Posterior cingulate gyrus (tissue), 11 donors: ENCODE measurements at regions not wholly inside any gene's neighbourhood (a gene's known extent, or its start where the extent isn't known, plus 50 kb on each side); places are given as distances from the start of the nearest gene placed in this dataset.
"Not testable (repeated sequence)": the region's sequence is repeated elsewhere in the genome, so short reads cannot be mapped to it uniquely, and the experiment has no call there.

Experiments used
- DNase-seq, 10 donors: peaks; one replicate each; pipeline versions ENCODE4 v3.0.0 to v3.0.0-alpha.2; 2020 to 2021; ENCODE audit warnings: mixed read lengths in 3 of 10
- intact Hi-C: fragments of 100-400 bp; cut with DNase I; formaldehyde crosslinking; loops from one replicate; pipeline ENCODE4 v1.15.1; 2023

DNA sequence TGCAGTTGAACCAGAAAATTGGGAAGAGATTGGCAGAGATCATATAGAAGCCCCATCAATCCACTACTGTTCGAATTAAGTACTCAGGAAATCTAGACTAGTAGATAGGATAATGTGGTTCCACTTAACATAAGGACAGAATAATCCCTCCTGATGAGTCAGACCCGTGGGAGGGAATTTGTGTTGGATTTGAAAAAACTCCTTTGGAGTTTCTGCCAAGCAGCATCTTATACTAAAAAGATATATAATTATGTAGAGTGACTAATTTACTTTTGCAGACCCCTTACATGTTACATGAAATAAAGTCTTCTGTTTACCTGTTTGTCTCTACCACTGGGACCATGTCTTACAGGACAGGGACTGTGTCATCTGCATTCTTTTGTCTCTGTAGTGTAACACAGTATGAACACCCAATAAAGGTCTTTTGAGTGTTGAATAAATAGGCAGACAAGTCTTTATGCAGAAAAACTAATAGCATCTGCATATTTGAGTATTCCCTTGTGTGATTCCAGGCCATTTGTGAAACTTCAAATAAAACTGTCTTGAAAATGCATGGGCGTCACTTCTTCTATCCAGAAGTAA is 122.6 kb upstream of the DNAJC10 start:
- DNase-seq: no peak
- intact Hi-C loops: no loop called here

DNA sequence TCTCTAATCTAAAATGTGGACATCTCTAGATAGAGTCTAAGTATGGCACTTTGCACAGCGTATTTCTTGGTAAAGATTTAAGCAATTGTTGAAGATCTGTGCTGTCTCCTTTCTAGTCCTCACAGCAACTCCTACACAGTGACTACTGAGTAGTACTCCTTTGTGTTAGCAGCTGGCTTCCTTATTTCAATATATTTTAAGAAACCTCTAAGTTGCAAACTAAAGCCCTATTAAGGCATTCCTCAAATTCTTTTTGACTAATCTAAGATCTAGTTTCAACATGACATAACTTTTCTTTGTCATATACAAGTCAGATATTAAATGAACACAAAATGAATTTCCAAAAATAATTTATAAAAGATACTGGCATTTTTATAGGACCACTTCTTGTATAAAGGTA is 121.8 kb upstream of the DNAJC10 start:
- intact Hi-C loops: no loop called here

GRCh38 chr2:182595650-182596049 is 120.4 kb upstream of the DNAJC10 start:
- DNase-seq: no peak

More for the DNA sequence above, 121.8 kb upstream of the DNAJC10 start:
- DNase-seq: no peak

DNA sequence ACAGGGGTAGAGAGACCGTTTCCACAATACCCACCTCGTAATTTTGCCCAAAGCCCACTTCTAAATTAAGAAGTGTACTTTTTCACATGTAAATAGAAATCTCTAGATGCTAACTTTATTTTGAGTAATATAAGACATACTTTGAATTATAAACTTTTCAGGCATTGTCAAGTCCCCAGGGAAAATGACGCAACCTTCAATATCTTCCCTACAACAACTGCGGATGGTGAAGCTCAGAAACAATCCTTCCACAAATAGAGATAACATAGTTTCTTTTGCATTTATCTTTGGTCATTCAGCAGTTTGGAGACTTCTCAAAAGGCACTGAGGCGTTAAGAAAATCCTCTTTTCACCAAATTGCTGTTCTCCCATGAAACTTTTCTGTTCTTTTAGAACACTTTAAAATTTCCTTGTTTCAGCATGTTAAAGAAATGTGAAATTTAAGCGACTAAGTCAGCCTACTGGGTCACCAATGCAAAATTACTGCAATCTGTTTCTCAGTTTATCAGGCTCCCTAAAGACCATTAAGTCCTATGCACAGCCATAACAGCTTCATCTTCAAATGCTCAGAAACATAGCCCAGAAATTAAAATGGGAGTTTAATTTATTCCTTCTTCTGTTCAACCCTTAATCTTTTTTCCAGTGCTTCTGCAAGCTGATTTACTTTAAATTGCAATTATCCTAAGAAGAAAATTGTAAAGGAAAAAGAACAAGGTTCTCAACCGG is 118.3 kb upstream of the DNAJC10 start:
- intact Hi-C loops: no loop called here
- no peak for DNase-seq

More at GRCh38 chr2:182595650-182596049, 120.4 kb upstream of the DNAJC10 start:
- intact Hi-C loops: no loop called here

- DNase-seq: no peak
- intact Hi-C loops: no loop called here
These were observed 117.4 kb upstream of the DNAJC10 start for GRCh38 chr2:182598626-182599025.

- no peak for DNase-seq
- intact Hi-C loops: no loop called here
These were observed 110.9 kb upstream of the DNAJC10 start for GRCh38 chr2:182605166-182605565.

- intact Hi-C loops: no loop called here
These were observed 109.1 kb upstream of the DNAJC10 start for GRCh38 chr2:182606728-182607681.

DNA sequence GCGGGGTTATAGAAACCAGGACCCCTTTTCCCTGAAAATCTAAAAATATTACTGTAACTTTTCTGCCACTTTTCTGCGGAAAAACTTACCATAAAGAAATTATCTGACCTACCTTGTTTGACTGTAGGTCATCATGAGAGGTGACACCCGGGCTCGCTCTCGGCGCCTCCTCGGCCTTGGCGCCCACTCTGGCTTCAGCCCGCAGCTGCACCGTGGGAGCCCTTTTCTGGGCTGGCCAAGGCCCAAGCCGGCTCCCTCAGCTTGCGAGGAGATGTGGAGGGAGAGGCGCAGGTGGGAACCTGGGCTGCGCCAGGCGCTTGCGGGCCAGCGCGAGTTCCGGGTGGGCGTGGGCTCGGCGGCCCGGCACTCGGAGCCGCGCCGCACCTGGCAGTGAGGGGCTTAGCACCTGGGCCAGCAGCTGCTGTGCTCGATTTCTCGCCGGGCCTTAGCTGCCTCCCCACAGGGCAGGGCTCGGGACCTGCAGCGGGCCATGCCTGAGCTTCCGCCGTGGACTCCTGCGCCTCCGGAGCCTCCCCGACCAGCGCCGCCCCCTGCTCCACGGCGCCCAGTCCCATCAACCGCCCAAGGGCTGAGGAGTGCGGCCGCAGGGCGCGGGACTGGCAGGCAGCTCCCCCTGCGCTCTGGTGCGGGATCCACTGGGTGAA is 107.7 kb upstream of the DNAJC10 start:
- intact Hi-C loops: no loop called here
- DNase-seq: peak in 3 of 10 donors; percentile 55 to 83 (median 65)

More at GRCh38 chr2:182606728-182607681, 109.1 kb upstream of the DNAJC10 start:
- DNase-seq: no peak

GRCh38 chr2:182609005-182609404 is 107.1 kb upstream of the DNAJC10 start:
- DNase-seq, intact Hi-C loops: not testable (repeated sequence)

GRCh38 chr2:182610231-182610630 is 105.8 kb upstream of the DNAJC10 start:
- no peak for DNase-seq
- intact Hi-C loops: no loop called here

DNA sequence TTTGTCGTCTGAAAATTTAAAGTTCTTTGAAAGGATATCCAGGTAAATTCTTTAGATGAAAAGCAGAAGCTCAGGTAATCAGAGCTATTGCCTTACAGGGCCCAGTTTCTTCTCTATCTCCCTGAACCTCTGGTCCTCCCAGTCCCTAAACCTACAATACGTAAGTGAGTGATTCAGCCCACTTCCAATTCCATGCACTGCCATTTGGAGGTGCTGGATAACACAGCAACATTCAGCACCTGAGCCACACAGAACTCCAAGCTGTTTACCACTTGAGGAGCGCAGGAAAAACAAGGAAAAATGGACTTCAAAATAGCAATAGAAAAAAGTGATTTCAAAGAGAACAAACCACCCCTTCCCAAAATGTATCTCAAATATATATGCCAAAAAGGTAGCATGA is 105.0 kb upstream of the DNAJC10 start:
- intact Hi-C loops: no loop called here
- no peak for DNase-seq

DNA sequence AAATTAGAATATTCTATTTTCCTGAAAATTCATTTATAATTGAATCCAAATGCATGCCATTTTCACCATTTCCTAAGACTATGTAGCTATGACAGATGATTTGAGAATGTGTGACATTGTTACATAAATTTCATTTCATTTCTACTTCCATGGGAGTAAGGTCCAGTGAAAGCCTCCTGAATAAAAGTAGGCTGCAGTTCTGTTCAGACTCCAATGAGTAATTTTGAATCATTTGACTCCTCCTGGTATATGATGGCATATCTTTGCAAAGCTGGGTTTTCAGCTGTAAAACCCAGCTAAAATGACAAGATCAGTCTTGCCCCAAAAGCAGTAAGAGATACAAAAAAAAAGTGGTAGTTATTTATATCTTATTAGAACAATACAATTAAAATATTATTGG is 101.0 kb upstream of the DNAJC10 start:
- no peak for DNase-seq
- intact Hi-C loops: no loop called here

DNA sequence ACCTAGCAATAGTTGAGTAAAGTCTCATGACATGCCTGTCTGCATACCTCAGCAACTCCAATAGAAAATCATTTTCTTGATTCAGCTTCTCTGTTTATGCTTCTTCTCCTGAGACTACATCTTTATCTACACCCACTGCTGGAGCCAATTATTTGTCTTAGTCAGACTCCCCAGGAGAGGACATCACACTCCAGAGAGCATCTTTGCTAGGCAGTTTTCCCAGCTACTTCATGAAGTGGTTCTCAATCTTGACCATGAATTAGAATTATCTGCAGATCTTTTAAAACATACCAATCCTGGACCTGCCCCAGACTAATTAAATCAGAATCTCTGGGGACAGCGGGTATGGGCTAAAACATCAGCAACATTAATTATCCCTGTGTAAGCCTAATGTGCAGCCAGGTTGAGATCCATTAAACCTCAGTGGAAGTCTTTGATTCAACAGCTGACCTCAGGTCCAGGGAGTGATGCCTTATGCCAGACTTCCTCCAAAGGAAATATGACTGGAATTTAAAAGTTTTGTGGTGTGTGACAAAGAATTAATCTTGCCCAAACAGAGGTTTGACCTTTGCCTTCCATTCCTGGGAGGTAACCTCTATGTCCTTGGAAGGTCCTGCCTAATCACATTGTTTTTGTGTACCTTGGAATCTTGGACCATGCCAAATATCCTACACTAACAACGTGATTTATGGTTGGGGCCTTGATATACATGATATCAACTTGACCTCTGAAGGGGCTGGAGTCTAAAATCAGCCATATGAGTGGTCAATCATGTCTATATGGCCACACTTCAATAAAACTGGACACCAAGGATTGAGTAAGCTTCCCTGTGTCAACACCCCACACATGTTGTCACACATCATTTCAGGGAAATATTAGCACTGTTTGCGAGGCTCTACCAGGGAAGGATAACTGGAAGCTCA is 99.3 kb upstream of the DNAJC10 start:
- intact Hi-C loops: no loop called here
- no peak for DNase-seq

GRCh38 chr2:182618672-182619079 is 97.4 kb upstream of the DNAJC10 start:
- intact Hi-C loops: no loop called here
- DNase-seq: no peak

GRCh38 chr2:182619276-182619675 is 96.8 kb upstream of the DNAJC10 start:
- no peak for DNase-seq
- intact Hi-C loops: no loop called here

DNA sequence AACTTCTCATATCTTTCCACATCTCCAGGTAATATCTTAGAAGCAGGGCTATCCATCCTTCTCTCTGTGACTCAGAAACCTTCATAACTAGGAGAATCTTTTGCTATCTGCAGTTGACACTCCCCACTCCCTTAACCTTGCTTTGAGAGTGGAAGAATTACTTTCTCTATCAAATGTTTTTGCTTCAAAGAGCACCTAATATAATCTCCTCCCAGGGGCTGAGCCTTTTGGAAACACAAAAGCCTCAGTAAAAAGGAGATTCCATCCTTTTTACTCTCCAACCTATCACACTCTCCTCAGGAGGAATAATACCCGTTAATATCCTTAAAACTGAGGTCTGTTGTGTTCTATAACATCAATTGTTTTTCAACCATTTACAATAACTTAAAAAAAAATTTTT is 94.9 kb upstream of the DNAJC10 start:
- intact Hi-C loops: no loop called here
- DNase-seq: no peak

- no peak for DNase-seq
- intact Hi-C loops: no loop called here
These were observed 94.2 kb upstream of the DNAJC10 start for GRCh38 chr2:182621810-182622209.

GRCh38 chr2:182622231-182622630 is 93.8 kb upstream of the DNAJC10 start:
- DNase-seq: no peak
- intact Hi-C loops: no loop called here

DNA sequence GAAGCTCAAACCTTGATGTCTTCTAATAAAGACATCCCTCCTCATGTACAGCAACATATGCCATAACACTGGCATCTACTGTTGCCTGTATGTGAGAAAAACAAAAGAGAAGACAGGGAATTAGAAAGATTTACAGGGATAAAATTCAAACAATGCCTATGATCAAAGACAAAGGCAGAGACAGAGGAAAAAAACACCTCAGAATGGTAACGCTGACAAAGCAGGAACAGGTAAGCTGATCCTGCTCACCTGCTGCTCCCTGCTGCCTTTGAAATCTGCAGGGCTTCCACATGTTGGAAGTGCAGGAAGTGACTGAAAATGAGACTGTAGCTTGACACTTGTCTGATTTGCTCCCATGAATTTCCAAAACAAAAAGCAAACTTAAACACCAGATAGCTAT is 90.2 kb upstream of the DNAJC10 start:
- no peak for DNase-seq
- intact Hi-C loops: no loop called here

DNA sequence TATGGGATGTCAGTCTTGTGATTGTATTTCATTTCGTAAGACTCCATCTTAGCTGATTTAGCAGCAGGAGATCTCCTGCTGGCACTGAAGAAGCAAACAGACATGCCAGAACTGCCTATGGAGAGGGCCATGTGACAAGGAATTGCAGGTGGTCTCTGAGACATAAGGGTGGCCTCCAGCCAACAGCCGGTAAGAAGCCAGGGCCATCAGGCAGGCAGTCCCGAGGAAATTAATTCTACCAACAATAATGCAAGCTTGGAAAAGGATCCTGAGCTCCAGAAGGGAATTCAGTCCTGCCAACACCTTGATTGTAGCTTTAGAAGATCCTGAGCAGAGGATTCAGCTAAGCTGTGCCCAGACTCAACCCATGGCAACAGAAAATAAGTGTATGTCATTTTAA is 87.1 kb upstream of the DNAJC10 start:
- intact Hi-C loops: no loop called here
- DNase-seq: no peak
